ENCODE measurements at regions not wholly inside any gene's neighbourhood (a gene's known extent, or its start where the extent isn't known, plus 50 kb on each side); places are given as distances from the start of the nearest gene placed in this dataset.

GRCh38 chr9:107174441-107174840, 108.6 kb upstream of the RAD23B start:
- no peak for TF ChIP-seq EZH2phosphoT487 (IDR thresholded peaks at IDR 0.05; ENCODE audit: low read length)
- no peak for TF ChIP-seq CTCF (IDR thresholded peaks at IDR 0.05; ENCODE audit: low read length)
- no peak for TF ChIP-seq EZH2 (optimal IDR thresholded peaks at IDR 0.05; ENCODE audit: low read depth, low read length)
- Histone ChIP-seq H3K79me2 (ENCODE audit: low read length) (no peaks in the 10 kb centered on the region), H3K9me3 (replicated peaks; ENCODE audit: insufficient read depth, low read length) (no peaks in the 10 kb centered on the region), H3K4me3 (ENCODE audit: low read length) (no peak overlapping the region), H3K36me3 (replicated peaks; ENCODE audit: insufficient read depth, low read length) (no peaks in the 10 kb centered on the region), H3K27ac (ENCODE audit: low read length) (no peak overlapping the region), H3K9me2 (replicated peaks; ENCODE audit: insufficient read depth, low read length) (no peaks in the 10 kb centered on the region), H3K4me2 (ENCODE audit: low read depth, low read length) (no peak overlapping the region), H3K27me3 (replicated peaks; ENCODE audit: insufficient read depth, low read length) (no peaks in the 10 kb centered on the region), H4K20me1 (ENCODE audit: insufficient read depth, low read length) (no peaks in the 10 kb centered on the region), H3F3A (ENCODE audit: insufficient read depth, low read length) (no peaks in the 10 kb centered on the region), H3K4me1 (ENCODE audit: low read length) (no peaks in the 10 kb centered on the region), H3K9ac (ENCODE audit: low read length) (no peak overlapping the region), H2AFZ (ENCODE audit: low read length) (no peak overlapping the region)
- peak; percentile 31 for DNase-seq

GRCh38 chr9:107175041-107175440, 108.0 kb upstream of the RAD23B start:
- no peaks in the 10 kb centered on the region for H3K9me2 ChIP-seq (replicated peaks; ENCODE audit: insufficient read depth, low read length)
- no peaks in the 10 kb centered on the region for H3K9me3 ChIP-seq (replicated peaks; ENCODE audit: insufficient read depth, low read length)
- no peak overlapping the region for H3K9ac ChIP-seq (ENCODE audit: low read length)
- H3K27ac ChIP-seq (ENCODE audit: low read length) = no peak overlapping the region
- H3K79me2 ChIP-seq (ENCODE audit: low read length) = no peaks in the 10 kb centered on the region
- no peaks in the 10 kb centered on the region for H4K20me1 ChIP-seq (ENCODE audit: insufficient read depth, low read length)
- no peak overlapping the region for H2AFZ ChIP-seq (ENCODE audit: low read length)
- no peak overlapping the region for H3K4me3 ChIP-seq (ENCODE audit: low read length)
- H3K36me3 ChIP-seq (replicated peaks; ENCODE audit: insufficient read depth, low read length) = no peaks in the 10 kb centered on the region
- H3K4me1 ChIP-seq (ENCODE audit: low read length) = no peaks in the 10 kb centered on the region
- H3K4me2 ChIP-seq (ENCODE audit: low read depth, low read length) = no peak overlapping the region
- no peak for TF ChIP-seq EZH2phosphoT487 (IDR thresholded peaks at IDR 0.05; ENCODE audit: low read length)
- no peak for TF ChIP-seq EZH2 (optimal IDR thresholded peaks at IDR 0.05; ENCODE audit: low read depth, low read length)
- no peak for TF ChIP-seq CTCF (IDR thresholded peaks at IDR 0.05; ENCODE audit: low read length)
- no peaks in the 10 kb centered on the region for H3F3A ChIP-seq (ENCODE audit: insufficient read depth, low read length)
- no peak for DNase-seq
- H3K27me3 ChIP-seq (replicated peaks; ENCODE audit: insufficient read depth, low read length) = no peaks in the 10 kb centered on the region

- H3K4me1 ChIP-seq (ENCODE audit: low read length) = no peaks in the 10 kb centered on the region
- H2AFZ ChIP-seq (ENCODE audit: low read length) = no peak overlapping the region
- no peak for DNase-seq
- no peaks in the 10 kb centered on the region for H4K20me1 ChIP-seq (ENCODE audit: insufficient read depth, low read length)
- H3K79me2 ChIP-seq (ENCODE audit: low read length) = no peaks in the 10 kb centered on the region
- H3K4me2 ChIP-seq (ENCODE audit: low read depth, low read length) = no peak overlapping the region
- no peaks in the 10 kb centered on the region for H3K27me3 ChIP-seq (replicated peaks; ENCODE audit: insufficient read depth, low read length)
- no peak overlapping the region for H3K4me3 ChIP-seq (ENCODE audit: low read length)
- H3K36me3 ChIP-seq (replicated peaks; ENCODE audit: insufficient read depth, low read length) = no peaks in the 10 kb centered on the region
- H3F3A ChIP-seq (ENCODE audit: insufficient read depth, low read length) = no peaks in the 10 kb centered on the region
- no peak overlapping the region for H3K27ac ChIP-seq (ENCODE audit: low read length)
- TF ChIP-seq CTCF (IDR thresholded peaks at IDR 0.05; ENCODE audit: low read length) (no peak), EZH2phosphoT487 (IDR thresholded peaks at IDR 0.05; ENCODE audit: low read length) (no peak), EZH2 (optimal IDR thresholded peaks at IDR 0.05; ENCODE audit: low read depth, low read length) (no peak)
- no peaks in the 10 kb centered on the region for H3K9me2 ChIP-seq (replicated peaks; ENCODE audit: insufficient read depth, low read length)
- H3K9me3 ChIP-seq (replicated peaks; ENCODE audit: insufficient read depth, low read length) = no peaks in the 10 kb centered on the region
- no peak overlapping the region for H3K9ac ChIP-seq (ENCODE audit: low read length)
Measured at GRCh38 chr9:107175816-107176435, 107.2 kb upstream of the RAD23B start.

Measured in MM.1S (cell line).